ENCODE measurements at regions not wholly inside any gene's neighbourhood (a gene's known extent, or its start where the extent isn't known, plus 50 kb on each side); places are given as distances from the start of the nearest gene placed in this dataset.

- TF ChIP-seq EZH2 (IDR thresholded peaks at IDR 0.05; ENCODE audit: low read length), result no peak
- TF ChIP-seq, protein P1, sequence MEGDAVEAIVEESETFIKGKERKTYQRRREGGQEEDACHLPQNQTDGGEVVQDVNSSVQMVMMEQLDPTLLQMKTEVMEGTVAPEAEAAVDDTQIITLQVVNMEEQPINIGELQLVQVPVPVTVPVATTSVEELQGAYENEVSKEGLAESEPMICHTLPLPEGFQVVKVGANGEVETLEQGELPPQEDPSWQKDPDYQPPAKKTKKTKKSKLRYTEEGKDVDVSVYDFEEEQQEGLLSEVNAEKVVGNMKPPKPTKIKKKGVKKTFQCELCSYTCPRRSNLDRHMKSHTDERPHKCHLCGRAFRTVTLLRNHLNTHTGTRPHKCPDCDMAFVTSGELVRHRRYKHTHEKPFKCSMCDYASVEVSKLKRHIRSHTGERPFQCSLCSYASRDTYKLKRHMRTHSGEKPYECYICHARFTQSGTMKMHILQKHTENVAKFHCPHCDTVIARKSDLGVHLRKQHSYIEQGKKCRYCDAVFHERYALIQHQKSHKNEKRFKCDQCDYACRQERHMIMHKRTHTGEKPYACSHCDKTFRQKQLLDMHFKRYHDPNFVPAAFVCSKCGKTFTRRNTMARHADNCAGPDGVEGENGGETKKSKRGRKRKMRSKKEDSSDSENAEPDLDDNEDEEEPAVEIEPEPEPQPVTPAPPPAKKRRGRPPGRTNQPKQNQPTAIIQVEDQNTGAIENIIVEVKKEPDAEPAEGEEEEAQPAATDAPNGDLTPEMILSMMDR (optimal IDR thresholded peaks at IDR 0.05 in 1 of 3, IDR thresholded peaks at IDR 0.05 in 1 of 3, conservative IDR thresholded peaks at IDR 0.05 in 1 of 3; ENCODE audit: extremely low read depth in 1 of 3, insufficient read depth in 2 of 3, low read length in 3 of 3), result no peak
- no peaks in the 10 kb centered on the region for H3K9me1 ChIP-seq (ENCODE audit: control insufficient read depth, extremely low read depth, insufficient read depth, low read length)
- no peaks in the 10 kb centered on the region for H3K9me3 ChIP-seq (ENCODE audit: control insufficient read depth, low read depth, low read length)
- H3K4me3 ChIP-seq (ENCODE audit: control insufficient read depth in 2 of 3, extremely low read depth in 1 of 3, insufficient read depth in 2 of 3, low read depth in 1 of 3, low read length in 3 of 3), result no peak overlapping the region
- H3K4me1 ChIP-seq (ENCODE audit: control insufficient read depth, extremely low read depth, insufficient read depth, low read length), result no peaks in the 10 kb centered on the region
- no peaks in the 10 kb centered on the region for H3K27me3 ChIP-seq (ENCODE audit: control insufficient read depth, extremely low read depth, insufficient read depth, low read length)
- no peak overlapping the region for H2AFZ ChIP-seq (ENCODE audit: control insufficient read depth, low read length)
- FAIRE-seq (no peak), DNase-seq (ENCODE audit: low read depth, low spot score) (no peak)
- no peak overlapping the region for H3K9ac ChIP-seq (ENCODE audit: control insufficient read depth, extremely low read depth, insufficient read depth, low read length)
- H3K4me2 ChIP-seq (ENCODE audit: control insufficient read depth, extremely low read depth, insufficient read depth, low read depth, low read length), result no peak overlapping the region
- H4K20me1 ChIP-seq (ENCODE audit: control insufficient read depth, extremely low read depth, insufficient read depth, low read length), result no peaks in the 10 kb centered on the region
- H3K36me3 ChIP-seq (ENCODE audit: control insufficient read depth in 2 of 2, extremely low read depth in 1 of 2, insufficient read depth in 2 of 2, low read length in 2 of 2), result no peaks in the 10 kb centered on the region
- no peaks in the 10 kb centered on the region for H3K79me2 ChIP-seq (ENCODE audit: control insufficient read depth, insufficient read depth, low read length)
- dilution Hi-C loops (cut with MboI; ENCODE audit: extremely low pct_ligation_motif_present, low sequenced_read_pairs), result no loop called here
- H3K27ac ChIP-seq (ENCODE audit: control insufficient read depth, insufficient read depth, low read length), result no peak overlapping the region
Observed at GRCh38 chr10:43749940-43750552, 101.4 kb upstream of the ZNF32 start.

- Histone ChIP-seq H3K27ac (ENCODE audit: control insufficient read depth, insufficient read depth, low read length) (no peak overlapping the region), H3K36me3 (ENCODE audit: control insufficient read depth in 2 of 2, extremely low read depth in 1 of 2, insufficient read depth in 2 of 2, low read length in 2 of 2) (no peaks in the 10 kb centered on the region), H3K9me3 (ENCODE audit: control insufficient read depth, low read depth, low read length) (no peaks in the 10 kb centered on the region), H3K9me1 (ENCODE audit: control insufficient read depth, extremely low read depth, insufficient read depth, low read length) (no peaks in the 10 kb centered on the region), H3K4me1 (ENCODE audit: control insufficient read depth, extremely low read depth, insufficient read depth, low read length) (no peaks in the 10 kb centered on the region), H2AFZ (ENCODE audit: control insufficient read depth, low read length) (no peak overlapping the region), H3K79me2 (ENCODE audit: control insufficient read depth, insufficient read depth, low read length) (no peaks in the 10 kb centered on the region), H3K9ac (ENCODE audit: control insufficient read depth, extremely low read depth, insufficient read depth, low read length) (no peak overlapping the region), H3K4me3 (ENCODE audit: control insufficient read depth in 2 of 3, extremely low read depth in 1 of 3, insufficient read depth in 2 of 3, low read depth in 1 of 3, low read length in 3 of 3) (no peak overlapping the region), H4K20me1 (ENCODE audit: control insufficient read depth, extremely low read depth, insufficient read depth, low read length) (no peaks in the 10 kb centered on the region), H3K27me3 (ENCODE audit: control insufficient read depth, extremely low read depth, insufficient read depth, low read length) (no peaks in the 10 kb centered on the region), H3K4me2 (ENCODE audit: control insufficient read depth, extremely low read depth, insufficient read depth, low read depth, low read length) (no peak overlapping the region)
- FAIRE-seq (no peak), DNase-seq (ENCODE audit: low read depth, low spot score) (no peak)
- dilution Hi-C loops (cut with MboI; ENCODE audit: extremely low pct_ligation_motif_present, low sequenced_read_pairs), result no loop called here
- TF ChIP-seq EZH2 (IDR thresholded peaks at IDR 0.05; ENCODE audit: low read length), result no peak
- TF ChIP-seq, protein P1 (optimal IDR thresholded peaks at IDR 0.05 in 1 of 3, IDR thresholded peaks at IDR 0.05 in 1 of 3, conservative IDR thresholded peaks at IDR 0.05 in 1 of 3; ENCODE audit: extremely low read depth in 1 of 3, insufficient read depth in 2 of 3, low read length in 3 of 3), result no peak
Observed at GRCh38 chr10:43749145-43749576, 100.5 kb upstream of the ZNF32 start.
